ENCODE measurements at regions not wholly inside any gene's neighbourhood (a gene's known extent, or its start where the extent isn't known, plus 50 kb on each side); places are given as distances from the start of the nearest gene placed in this dataset.

GRCh38 chr3:20346916-20347315, 160.9 kb upstream of the SGO1 start:
- TF ChIP-seq CTCF (conservative IDR thresholded peaks at IDR 0.05; ENCODE audit: low read depth in 2 of 2) (no peak), EZH2 (IDR thresholded peaks at IDR 0.05; ENCODE audit: low read depth, unreplicated experiment) (no peak), POLR2AphosphoS5 (IDR thresholded peaks at IDR 0.05; ENCODE audit: low read depth) (no peak), REST (IDR thresholded peaks at IDR 0.05; ENCODE audit: unreplicated experiment) (no peak), ZNF114 (CRISPR knock-in tag; IDR thresholded peaks at IDR 0.05) (no peak), EZH2phosphoT487 (IDR thresholded peaks at IDR 0.05; ENCODE audit: unreplicated experiment) (no peak), CREB1 (CRISPR knock-in tag; IDR thresholded peaks at IDR 0.05; ENCODE audit: low read depth) (no peak), NANOG (IDR thresholded peaks at IDR 0.05; ENCODE audit: borderline replicate concordance) (no peak)
